ENCODE measurements at regions not wholly inside any gene's neighbourhood (a gene's known extent, or its start where the extent isn't known, plus 50 kb on each side); places are given as distances from the start of the nearest gene placed in this dataset.

DNA sequence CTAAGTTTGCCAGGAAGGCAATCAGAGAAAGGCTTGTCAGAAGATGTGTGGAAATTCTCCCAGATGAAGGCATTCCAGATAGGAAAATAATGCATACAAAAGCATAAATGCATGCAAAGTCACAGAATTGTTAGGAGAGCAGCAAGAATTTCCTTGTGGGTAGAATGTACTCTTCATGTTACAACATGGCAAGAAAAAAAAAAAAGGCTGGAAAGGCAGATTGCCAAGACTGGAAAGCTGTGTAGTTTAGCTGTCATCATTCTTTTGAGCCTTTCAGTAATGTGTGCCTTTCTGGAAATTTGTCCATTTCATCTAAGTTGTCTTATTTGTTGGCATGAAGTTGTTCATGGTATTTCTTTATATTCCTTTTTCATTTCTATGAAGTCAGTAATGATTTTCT is 71.0 kb upstream of the EFCAB3 start:
- no peaks in the 10 kb centered on the region for H3K27me3 ChIP-seq (ENCODE audit: control insufficient read depth, insufficient read depth, low read length)
- H3K9me3 ChIP-seq (ENCODE audit: control insufficient read depth, insufficient read depth, low read depth, low read length): no peaks in the 10 kb centered on the region
- TF ChIP-seq, protein P1, sequence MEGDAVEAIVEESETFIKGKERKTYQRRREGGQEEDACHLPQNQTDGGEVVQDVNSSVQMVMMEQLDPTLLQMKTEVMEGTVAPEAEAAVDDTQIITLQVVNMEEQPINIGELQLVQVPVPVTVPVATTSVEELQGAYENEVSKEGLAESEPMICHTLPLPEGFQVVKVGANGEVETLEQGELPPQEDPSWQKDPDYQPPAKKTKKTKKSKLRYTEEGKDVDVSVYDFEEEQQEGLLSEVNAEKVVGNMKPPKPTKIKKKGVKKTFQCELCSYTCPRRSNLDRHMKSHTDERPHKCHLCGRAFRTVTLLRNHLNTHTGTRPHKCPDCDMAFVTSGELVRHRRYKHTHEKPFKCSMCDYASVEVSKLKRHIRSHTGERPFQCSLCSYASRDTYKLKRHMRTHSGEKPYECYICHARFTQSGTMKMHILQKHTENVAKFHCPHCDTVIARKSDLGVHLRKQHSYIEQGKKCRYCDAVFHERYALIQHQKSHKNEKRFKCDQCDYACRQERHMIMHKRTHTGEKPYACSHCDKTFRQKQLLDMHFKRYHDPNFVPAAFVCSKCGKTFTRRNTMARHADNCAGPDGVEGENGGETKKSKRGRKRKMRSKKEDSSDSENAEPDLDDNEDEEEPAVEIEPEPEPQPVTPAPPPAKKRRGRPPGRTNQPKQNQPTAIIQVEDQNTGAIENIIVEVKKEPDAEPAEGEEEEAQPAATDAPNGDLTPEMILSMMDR (conservative IDR thresholded peaks at IDR 0.05 in 1 of 2, IDR thresholded peaks at IDR 0.05 in 1 of 2; ENCODE audit: low read depth in 1 of 2, low read length in 2 of 2): no peak
- no peak for TF ChIP-seq EZH2 (IDR thresholded peaks at IDR 0.05; ENCODE audit: low read length, missing control alignments)
- peak in 1 of 2 donors; percentile 3 for DNase-seq (ENCODE audit: low read depth in 2 of 2)
- no peaks in the 10 kb centered on the region for H3K36me3 ChIP-seq (ENCODE audit: control insufficient read depth, insufficient read depth, low read length)
- H3K4me2 ChIP-seq (ENCODE audit: extremely low read depth, insufficient read depth, low read length): no peak overlapping the region
- no peaks in the 10 kb centered on the region for H3K79me2 ChIP-seq (ENCODE audit: control insufficient read depth, insufficient read depth, low read length)
- H4K20me1 ChIP-seq (ENCODE audit: control insufficient read depth, extremely low read depth, insufficient read depth, low read length): no peaks in the 10 kb centered on the region
- no peaks in the 10 kb centered on the region for H3K4me1 ChIP-seq (ENCODE audit: control insufficient read depth, extremely low read depth, insufficient read depth, low read length)
- no peak overlapping the region for H3K27ac ChIP-seq (ENCODE audit: insufficient read depth, low read length)
- H3K9ac ChIP-seq (ENCODE audit: insufficient read depth, low read length): no peak overlapping the region
- no peak overlapping the region for H2AFZ ChIP-seq (ENCODE audit: low read length)
- H3K4me3 ChIP-seq (replicated peaks in 1 of 4; ENCODE audit: control extremely low read depth in 1 of 4, insufficient read depth in 1 of 4, low read depth in 3 of 4, low read length in 4 of 4): no peak overlapping the region

DNA sequence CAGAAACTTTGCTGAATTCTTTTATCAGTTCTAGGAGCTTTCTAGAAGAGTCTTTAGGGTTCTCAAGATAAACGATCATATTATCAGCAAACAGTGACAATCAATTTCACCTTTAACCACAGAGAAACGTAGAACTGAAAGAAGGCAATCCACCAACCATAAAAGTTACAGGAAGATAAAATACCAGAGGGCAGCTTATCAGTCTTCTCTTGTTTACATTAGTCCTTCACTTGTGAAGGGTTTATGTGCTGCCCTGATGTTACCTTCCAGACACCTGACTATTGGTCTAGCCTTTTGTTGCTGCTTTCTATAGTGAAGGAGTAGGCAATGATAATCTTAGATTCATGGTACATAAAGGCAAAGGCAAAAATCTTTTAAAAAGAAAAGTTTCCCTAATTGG is 73.2 kb upstream of the EFCAB3 start:
- no peak for DNase-seq (ENCODE audit: low read depth in 2 of 2)

DNA sequence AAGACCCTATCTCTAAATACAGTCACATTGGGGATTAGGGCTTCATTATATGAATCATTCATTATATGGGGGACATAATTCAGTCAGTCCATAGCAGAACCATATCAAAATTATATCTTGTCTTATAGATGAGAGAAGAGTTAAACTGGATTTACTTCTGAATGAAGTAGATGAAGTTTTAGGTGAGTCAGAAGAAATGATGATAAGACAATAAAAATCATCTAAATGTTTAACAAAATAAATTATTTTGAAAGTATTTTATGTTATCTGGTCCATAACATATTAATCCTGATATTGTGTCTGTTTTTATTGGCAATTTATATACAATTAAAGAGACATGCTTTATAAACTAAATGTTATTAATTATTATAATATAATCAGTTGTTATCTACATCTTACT is 76.9 kb upstream of the EFCAB3 start:
- Histone ChIP-seq H3K79me2 (ENCODE audit: control insufficient read depth, insufficient read depth, low read length) (no peaks in the 10 kb centered on the region), H3K4me2 (ENCODE audit: extremely low read depth, insufficient read depth, low read length) (no peak overlapping the region), H3K9ac (ENCODE audit: insufficient read depth, low read length) (no peak overlapping the region), H2AFZ (ENCODE audit: low read length) (no peak overlapping the region), H4K20me1 (ENCODE audit: control insufficient read depth, extremely low read depth, insufficient read depth, low read length) (no peaks in the 10 kb centered on the region), H3K9me3 (ENCODE audit: control insufficient read depth, insufficient read depth, low read depth, low read length) (no peaks in the 10 kb centered on the region), H3K27ac (ENCODE audit: insufficient read depth, low read length) (no peak overlapping the region), H3K36me3 (ENCODE audit: control insufficient read depth, insufficient read depth, low read length) (no peaks in the 10 kb centered on the region), H3K4me3 (replicated peaks in 1 of 4; ENCODE audit: control extremely low read depth in 1 of 4, insufficient read depth in 1 of 4, low read depth in 3 of 4, low read length in 4 of 4) (no peak overlapping the region), H3K4me1 (ENCODE audit: control insufficient read depth, extremely low read depth, insufficient read depth, low read length) (no peaks in the 10 kb centered on the region), H3K27me3 (ENCODE audit: control insufficient read depth, insufficient read depth, low read length) (no peaks in the 10 kb centered on the region)
- no peak for DNase-seq (ENCODE audit: low read depth in 2 of 2)
- TF ChIP-seq EZH2 (IDR thresholded peaks at IDR 0.05; ENCODE audit: low read length, missing control alignments): no peak
- TF ChIP-seq, protein P1 (conservative IDR thresholded peaks at IDR 0.05 in 1 of 2, IDR thresholded peaks at IDR 0.05 in 1 of 2; ENCODE audit: low read depth in 1 of 2, low read length in 2 of 2): no peak

More for the DNA sequence above, 73.2 kb upstream of the EFCAB3 start:
- H2AFZ ChIP-seq (ENCODE audit: low read length): no peak overlapping the region
- H3K4me3 ChIP-seq (replicated peaks in 1 of 4; ENCODE audit: control extremely low read depth in 1 of 4, insufficient read depth in 1 of 4, low read depth in 3 of 4, low read length in 4 of 4): no peak overlapping the region
- no peak overlapping the region for H3K4me2 ChIP-seq (ENCODE audit: extremely low read depth, insufficient read depth, low read length)
- H3K27ac ChIP-seq (ENCODE audit: insufficient read depth, low read length): no peak overlapping the region
- no peaks in the 10 kb centered on the region for H3K27me3 ChIP-seq (ENCODE audit: control insufficient read depth, insufficient read depth, low read length)
- H3K36me3 ChIP-seq (ENCODE audit: control insufficient read depth, insufficient read depth, low read length): no peaks in the 10 kb centered on the region
- TF ChIP-seq EZH2 (IDR thresholded peaks at IDR 0.05; ENCODE audit: low read length, missing control alignments): no peak
- TF ChIP-seq, protein P1 (conservative IDR thresholded peaks at IDR 0.05 in 1 of 2, IDR thresholded peaks at IDR 0.05 in 1 of 2; ENCODE audit: low read depth in 1 of 2, low read length in 2 of 2): no peak
- no peaks in the 10 kb centered on the region for H3K79me2 ChIP-seq (ENCODE audit: control insufficient read depth, insufficient read depth, low read length)
- no peaks in the 10 kb centered on the region for H4K20me1 ChIP-seq (ENCODE audit: control insufficient read depth, extremely low read depth, insufficient read depth, low read length)
- H3K9ac ChIP-seq (ENCODE audit: insufficient read depth, low read length): no peak overlapping the region
- no peaks in the 10 kb centered on the region for H3K9me3 ChIP-seq (ENCODE audit: control insufficient read depth, insufficient read depth, low read depth, low read length)
- no peaks in the 10 kb centered on the region for H3K4me1 ChIP-seq (ENCODE audit: control insufficient read depth, extremely low read depth, insufficient read depth, low read length)
